GM21381 (cell line): ENCODE measurements at regions not wholly inside any gene's neighbourhood (a gene's known extent, or its start where the extent isn't known, plus 50 kb on each side); places are given as distances from the start of the nearest gene placed in this dataset.
"Not testable (repeated sequence)": the region's sequence is repeated elsewhere in the genome, so short reads cannot be mapped to it uniquely, and the experiment has no call there.

ENCODE experiments used
- ATAC-seq: cut with Tn5 transposase; IDR thresholded peaks from one replicate; pipeline ENCODE4 v1.9.1; 2021; ENCODE audit warnings: mild to moderate bottlenecking, moderate library complexity; ENCODE audit not compliant: unreplicated experiment

GRCh38 chr4:9505341-9505740 lies 61.1 kb downstream of the DEFB131A start:
- ATAC-seq, result not testable (repeated sequence)

- ATAC-seq, result not testable (repeated sequence)
These were observed 62.5 kb downstream of the DEFB131A start for GRCh38 chr4:9506672-9507071.

GRCh38 chr4:9512941-9513340 lies 68.7 kb downstream of the DEFB131A start:
- ATAC-seq, result not testable (repeated sequence)

- not testable (repeated sequence) for ATAC-seq
These were observed 75.4 kb downstream of the DEFB131A start for GRCh38 chr4:9519631-9520030.

GRCh38 chr4:9522903-9523302 lies 78.7 kb downstream of the DEFB131A start:
- not testable (repeated sequence) for ATAC-seq

- ATAC-seq, result not testable (repeated sequence)
These were observed 80.2 kb downstream of the DEFB131A start for GRCh38 chr4:9524406-9524805.

GRCh38 chr4:9532134-9532862 lies 88.1 kb downstream of the DEFB131A start:
- ATAC-seq, result not testable (repeated sequence)

- not testable (repeated sequence) for ATAC-seq
These were observed 88.6 kb downstream of the DEFB131A start for GRCh38 chr4:9532863-9533192.

- not testable (repeated sequence) for ATAC-seq
These were observed 92.9 kb downstream of the DEFB131A start for GRCh38 chr4:9537101-9537500.

GRCh38 chr4:9539939-9540520 lies 95.8 kb downstream of the DEFB131A start:
- not testable (repeated sequence) for ATAC-seq

- ATAC-seq, result not testable (repeated sequence)
These were observed 97.2 kb downstream of the DEFB131A start for GRCh38 chr4:9541388-9541915.

- not testable (repeated sequence) for ATAC-seq
These were observed 100.6 kb downstream of the DEFB131A start for GRCh38 chr4:9544851-9545250.

- not testable (repeated sequence) for ATAC-seq
These were observed 103.3 kb downstream of the DEFB131A start for GRCh38 chr4:9547470-9547869.

- not testable (repeated sequence) for ATAC-seq
These were observed 111.9 kb downstream of the DEFB131A start for GRCh38 chr4:9556076-9556475.

- ATAC-seq, result not testable (repeated sequence)
These were observed 133.7 kb downstream of the DEFB131A start for GRCh38 chr4:9577869-9578268.

GRCh38 chr4:9582880-9583279 lies 138.7 kb downstream of the DEFB131A start:
- ATAC-seq, result not testable (repeated sequence)

- ATAC-seq, result no peak
These were observed 147.8 kb downstream of the DEFB131A start for GRCh38 chr4:9592010-9592409.

- no peak for ATAC-seq
These were observed 150.7 kb downstream of the DEFB131A start for GRCh38 chr4:9594948-9595347.

- not testable (repeated sequence) for ATAC-seq
These were observed 151.3 kb downstream of the DEFB131A start for GRCh38 chr4:9595531-9595930.

- ATAC-seq, result no peak
These were observed 155.1 kb downstream of the DEFB131A start for GRCh38 chr4:9599266-9599665.

GRCh38 chr4:9600246-9600645 lies 156.0 kb downstream of the DEFB131A start:
- no peak for ATAC-seq

- no peak for ATAC-seq
These were observed 158.2 kb downstream of the DEFB131A start for GRCh38 chr4:9602389-9602914.
